GM19328 (cell line): ENCODE measurements at regions not wholly inside any gene's neighbourhood (a gene's known extent, or its start where the extent isn't known, plus 50 kb on each side); places are given as distances from the start of the nearest gene placed in this dataset.

Experiments used
- ATAC-seq: cut with Tn5 transposase; IDR thresholded peaks from one replicate; pipeline ENCODE4 v1.9.1; 2021; ENCODE audit warnings: mild to moderate bottlenecking, moderate library complexity; ENCODE audit not compliant: unreplicated experiment

GRCh38 chr9:79953908-79954307 lies 382.1 kb downstream of the TLE4 start:
- no peak for ATAC-seq

- ATAC-seq, result no peak
These were observed 380.6 kb downstream of the TLE4 start for GRCh38 chr9:79952401-79952800.

GRCh38 chr9:79946712-79947111 lies 374.9 kb downstream of the TLE4 start:
- ATAC-seq, result no peak

GRCh38 chr9:79945495-79945894 lies 373.7 kb downstream of the TLE4 start:
- ATAC-seq, result no peak

- no peak for ATAC-seq
These were observed 373.3 kb downstream of the TLE4 start for GRCh38 chr9:79945016-79945415.

GRCh38 chr9:79940919-79941318 lies 369.2 kb downstream of the TLE4 start:
- no peak for ATAC-seq

- no peak for ATAC-seq
These were observed 368.1 kb downstream of the TLE4 start for GRCh38 chr9:79939819-79940218.

GRCh38 chr9:79936336-79936735 lies 364.6 kb downstream of the TLE4 start:
- ATAC-seq, result no peak

GRCh38 chr9:79929285-79929684 lies 357.5 kb downstream of the TLE4 start:
- ATAC-seq, result no peak

- no peak for ATAC-seq
These were observed 357.0 kb downstream of the TLE4 start for GRCh38 chr9:79928661-79929223.

- no peak for ATAC-seq
These were observed 353.6 kb downstream of the TLE4 start for GRCh38 chr9:79925326-79925725.

- ATAC-seq, result no peak
These were observed 353.1 kb downstream of the TLE4 start for GRCh38 chr9:79924836-79925235.

- no peak for ATAC-seq
These were observed 345.7 kb downstream of the TLE4 start for GRCh38 chr9:79917421-79917820.

GRCh38 chr9:79913867-79914266 lies 342.1 kb downstream of the TLE4 start:
- ATAC-seq, result no peak

- no peak for ATAC-seq
These were observed 340.7 kb downstream of the TLE4 start for GRCh38 chr9:79912318-79913070.

GRCh38 chr9:79911724-79912123 lies 340.0 kb downstream of the TLE4 start:
- ATAC-seq, result no peak

- ATAC-seq, result no peak
These were observed 331.2 kb downstream of the TLE4 start for GRCh38 chr9:79902825-79903600.

- ATAC-seq, result no peak
These were observed 329.0 kb downstream of the TLE4 start for GRCh38 chr9:79900754-79901153.

- ATAC-seq, result no peak
These were observed 324.7 kb downstream of the TLE4 start for GRCh38 chr9:79896390-79896980.

- no peak for ATAC-seq
These were observed 323.5 kb downstream of the TLE4 start for GRCh38 chr9:79895232-79895631.

- no peak for ATAC-seq
These were observed 317.6 kb downstream of the TLE4 start for GRCh38 chr9:79889369-79889768.
